ENCODE measurements at regions not wholly inside any gene's neighbourhood (a gene's known extent, or its start where the extent isn't known, plus 50 kb on each side); places are given as distances from the start of the nearest gene placed in this dataset.

DNA sequence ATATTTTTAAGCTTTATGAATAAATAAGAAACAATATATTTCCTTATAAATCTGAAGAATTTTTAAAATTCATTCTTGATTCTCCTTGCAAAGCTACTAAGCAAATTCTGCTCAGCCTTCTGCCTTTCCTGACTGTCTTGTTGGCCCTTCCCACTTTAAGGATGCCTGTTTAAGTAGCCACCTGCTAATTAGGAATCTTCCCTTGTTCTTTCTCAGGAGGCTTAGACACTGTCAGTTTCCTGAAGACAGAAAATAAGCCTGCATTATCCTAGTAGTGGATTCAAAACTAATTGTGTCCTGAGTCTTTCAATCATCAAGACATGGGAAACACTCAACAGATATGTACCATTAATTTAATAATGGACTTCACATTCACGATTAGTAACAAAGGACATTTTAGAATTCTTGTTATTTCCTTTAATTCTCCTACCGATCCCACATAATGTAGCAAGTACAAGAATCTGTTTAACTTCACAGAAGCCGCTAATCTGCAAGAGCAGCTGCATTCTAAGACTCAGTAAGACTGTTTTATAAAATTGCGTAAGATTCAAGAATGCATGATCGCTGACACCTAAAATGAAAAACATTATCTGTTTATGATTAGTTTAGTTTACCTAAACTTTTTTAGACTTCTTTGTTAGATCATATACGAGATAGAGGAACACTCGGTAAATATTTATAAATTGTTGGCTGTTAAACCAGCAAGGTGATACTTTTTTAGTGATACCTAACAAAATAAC, 445.4 kb upstream of the DSEL start:
- Histone ChIP-seq H3K9me3 (ENCODE audit: control insufficient read depth, insufficient read depth, low read depth, low read length) (no peaks in the 10 kb centered on the region), H3K79me2 (ENCODE audit: control insufficient read depth, insufficient read depth, low read length) (no peaks in the 10 kb centered on the region), H3K4me2 (ENCODE audit: extremely low read depth, insufficient read depth, low read length) (no peak overlapping the region), H3K4me1 (ENCODE audit: control insufficient read depth, extremely low read depth, insufficient read depth, low read length) (no peaks in the 10 kb centered on the region), H3K27ac (ENCODE audit: insufficient read depth, low read length) (no peak overlapping the region), H3K4me3 (replicated peaks in 1 of 4; ENCODE audit: control extremely low read depth in 1 of 4, insufficient read depth in 1 of 4, low read depth in 3 of 4, low read length in 4 of 4) (no peak overlapping the region), H3K27me3 (ENCODE audit: control insufficient read depth, insufficient read depth, low read length) (no peaks in the 10 kb centered on the region), H3K36me3 (ENCODE audit: control insufficient read depth, insufficient read depth, low read length) (no peaks in the 10 kb centered on the region), H3K9ac (ENCODE audit: insufficient read depth, low read length) (no peak overlapping the region), H4K20me1 (ENCODE audit: control insufficient read depth, extremely low read depth, insufficient read depth, low read length) (no peaks in the 10 kb centered on the region), H2AFZ (ENCODE audit: low read length) (no peak overlapping the region)
- TF ChIP-seq, protein P1, sequence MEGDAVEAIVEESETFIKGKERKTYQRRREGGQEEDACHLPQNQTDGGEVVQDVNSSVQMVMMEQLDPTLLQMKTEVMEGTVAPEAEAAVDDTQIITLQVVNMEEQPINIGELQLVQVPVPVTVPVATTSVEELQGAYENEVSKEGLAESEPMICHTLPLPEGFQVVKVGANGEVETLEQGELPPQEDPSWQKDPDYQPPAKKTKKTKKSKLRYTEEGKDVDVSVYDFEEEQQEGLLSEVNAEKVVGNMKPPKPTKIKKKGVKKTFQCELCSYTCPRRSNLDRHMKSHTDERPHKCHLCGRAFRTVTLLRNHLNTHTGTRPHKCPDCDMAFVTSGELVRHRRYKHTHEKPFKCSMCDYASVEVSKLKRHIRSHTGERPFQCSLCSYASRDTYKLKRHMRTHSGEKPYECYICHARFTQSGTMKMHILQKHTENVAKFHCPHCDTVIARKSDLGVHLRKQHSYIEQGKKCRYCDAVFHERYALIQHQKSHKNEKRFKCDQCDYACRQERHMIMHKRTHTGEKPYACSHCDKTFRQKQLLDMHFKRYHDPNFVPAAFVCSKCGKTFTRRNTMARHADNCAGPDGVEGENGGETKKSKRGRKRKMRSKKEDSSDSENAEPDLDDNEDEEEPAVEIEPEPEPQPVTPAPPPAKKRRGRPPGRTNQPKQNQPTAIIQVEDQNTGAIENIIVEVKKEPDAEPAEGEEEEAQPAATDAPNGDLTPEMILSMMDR (conservative IDR thresholded peaks at IDR 0.05 in 1 of 2, IDR thresholded peaks at IDR 0.05 in 1 of 2; ENCODE audit: low read depth in 1 of 2, low read length in 2 of 2) = no peak
- TF ChIP-seq EZH2 (IDR thresholded peaks at IDR 0.05; ENCODE audit: low read length, missing control alignments) = no peak
- no peak for DNase-seq (ENCODE audit: low read depth in 2 of 2)

DNA sequence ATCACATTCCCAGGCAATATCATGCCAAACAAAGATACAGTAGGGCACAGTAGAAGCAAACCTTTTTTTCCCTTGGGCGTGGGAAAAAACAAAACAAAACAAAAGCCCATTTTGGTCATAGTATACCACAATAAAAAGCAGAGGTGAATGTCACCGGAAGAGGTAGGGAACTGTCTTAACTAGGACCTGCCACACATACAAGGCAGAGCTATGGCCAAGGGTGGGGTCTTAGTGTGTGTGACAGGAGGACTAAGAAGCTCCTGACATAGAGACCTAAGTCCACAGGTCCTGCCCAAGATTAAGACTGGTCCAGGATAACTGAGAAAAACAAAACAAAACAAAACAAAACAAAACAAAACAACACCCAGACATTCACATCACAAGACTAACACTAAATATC, 441.2 kb upstream of the DSEL start:
- no peaks in the 10 kb centered on the region for H3K36me3 ChIP-seq (ENCODE audit: control insufficient read depth, insufficient read depth, low read length)
- H3K9me3 ChIP-seq (ENCODE audit: control insufficient read depth, insufficient read depth, low read depth, low read length) = no peaks in the 10 kb centered on the region
- no peaks in the 10 kb centered on the region for H3K79me2 ChIP-seq (ENCODE audit: control insufficient read depth, insufficient read depth, low read length)
- no peaks in the 10 kb centered on the region for H3K4me1 ChIP-seq (ENCODE audit: control insufficient read depth, extremely low read depth, insufficient read depth, low read length)
- H3K9ac ChIP-seq (ENCODE audit: insufficient read depth, low read length) = no peak overlapping the region
- no peaks in the 10 kb centered on the region for H4K20me1 ChIP-seq (ENCODE audit: control insufficient read depth, extremely low read depth, insufficient read depth, low read length)
- H3K4me2 ChIP-seq (ENCODE audit: extremely low read depth, insufficient read depth, low read length) = no peak overlapping the region
- DNase-seq (ENCODE audit: low read depth in 2 of 2) = no peak
- no peaks in the 10 kb centered on the region for H3K27me3 ChIP-seq (ENCODE audit: control insufficient read depth, insufficient read depth, low read length)
- H2AFZ ChIP-seq (ENCODE audit: low read length) = no peak overlapping the region
- H3K4me3 ChIP-seq (replicated peaks in 1 of 4; ENCODE audit: control extremely low read depth in 1 of 4, insufficient read depth in 1 of 4, low read depth in 3 of 4, low read length in 4 of 4) = no peak overlapping the region
- H3K27ac ChIP-seq (ENCODE audit: insufficient read depth, low read length) = no peak overlapping the region
- TF ChIP-seq EZH2 (IDR thresholded peaks at IDR 0.05; ENCODE audit: low read length, missing control alignments) = no peak
- TF ChIP-seq, protein P1 (conservative IDR thresholded peaks at IDR 0.05 in 1 of 2, IDR thresholded peaks at IDR 0.05 in 1 of 2; ENCODE audit: low read depth in 1 of 2, low read length in 2 of 2) = no peak

DNA sequence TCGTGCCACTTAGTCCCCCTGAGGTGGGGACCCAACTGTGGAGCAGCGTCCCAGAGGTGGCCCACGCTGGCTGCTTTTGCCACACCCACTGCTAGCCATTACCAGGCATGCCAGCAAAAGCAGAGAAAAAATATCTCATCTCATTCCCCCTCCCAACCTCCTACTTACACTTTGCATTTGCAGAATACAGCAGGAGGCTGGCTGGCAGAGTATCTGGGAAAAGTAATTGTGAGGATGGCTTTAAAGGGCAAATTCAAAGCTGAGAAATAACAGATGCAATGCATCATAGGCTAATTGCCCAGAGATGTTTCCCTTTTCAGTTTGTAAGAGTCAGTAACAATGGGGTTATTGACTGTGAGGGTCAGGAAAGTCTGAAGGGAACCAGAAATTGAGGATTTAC, 438.1 kb upstream of the DSEL start:
- Histone ChIP-seq H3K27me3 (ENCODE audit: control insufficient read depth, insufficient read depth, low read length) (no peaks in the 10 kb centered on the region), H3K27ac (ENCODE audit: insufficient read depth, low read length) (no peak overlapping the region), H3K9ac (ENCODE audit: insufficient read depth, low read length) (no peak overlapping the region), H2AFZ (ENCODE audit: low read length) (no peak overlapping the region), H4K20me1 (ENCODE audit: control insufficient read depth, extremely low read depth, insufficient read depth, low read length) (no peaks in the 10 kb centered on the region), H3K9me3 (ENCODE audit: control insufficient read depth, insufficient read depth, low read depth, low read length) (no peaks in the 10 kb centered on the region), H3K36me3 (ENCODE audit: control insufficient read depth, insufficient read depth, low read length) (no peaks in the 10 kb centered on the region), H3K4me1 (ENCODE audit: control insufficient read depth, extremely low read depth, insufficient read depth, low read length) (peaks cover 2% of the 10 kb centered on the region), H3K4me2 (ENCODE audit: extremely low read depth, insufficient read depth, low read length) (no peak overlapping the region), H3K4me3 (replicated peaks in 1 of 4; ENCODE audit: control extremely low read depth in 1 of 4, insufficient read depth in 1 of 4, low read depth in 3 of 4, low read length in 4 of 4) (no peak overlapping the region), H3K79me2 (ENCODE audit: control insufficient read depth, insufficient read depth, low read length) (no peaks in the 10 kb centered on the region)
- no peak for DNase-seq (ENCODE audit: low read depth in 2 of 2)
- no peak for TF ChIP-seq EZH2 (IDR thresholded peaks at IDR 0.05; ENCODE audit: low read length, missing control alignments)
- TF ChIP-seq, protein P1 (conservative IDR thresholded peaks at IDR 0.05 in 1 of 2, IDR thresholded peaks at IDR 0.05 in 1 of 2; ENCODE audit: low read depth in 1 of 2, low read length in 2 of 2) = no peak
